IMR-90 (cell line): ENCODE measurements at regions not wholly inside any gene's neighbourhood (a gene's known extent, or its start where the extent isn't known, plus 50 kb on each side); places are given as distances from the start of the nearest gene placed in this dataset.

Source experiments
- ATAC-seq: fragments of 200-7000 bp; cut with Tn5 transposase; 2 replicates; pipeline ENCODE4 v1.9.1; 2020; ENCODE audit warnings: low read depth, mild to moderate bottlenecking, moderate library complexity
- BruUV-seq: library from RNA; stranded (reverse); fragments of 400-500 nt; replicated peaks from 2 replicates; lab custom pipeline; 2021; lab: Mats Ljungman, UMichigan
- CTCF ChIA-PET: fragments of 300-600 bp; formaldehyde crosslinking; extraction: SDS; loops from one replicate; lab custom pipeline; 2021; ENCODE audit warnings: antibody characterized with exemption; lab: Yijun Ruan, JAX
- POLR2A ChIA-PET: fragments of 300-600 bp; sonication (Branson Sonifier 250); formaldehyde crosslinking; loops from one replicate; lab custom pipeline; 2022; ENCODE audit warnings: antibody characterized with exemption; ENCODE audit not compliant: unreplicated experiment; lab: Charles Lee
- DNase-seq: peaks from one replicate; pipeline ENCODE4 v3.0.0; 2013
- H2AFZ ChIP-seq: replicated peaks from 2 replicates; pipeline ENCODE3; 2013; ENCODE audit warnings: low read length, mild to moderate bottlenecking; ENCODE audit not compliant: poor library complexity
- H2AK5ac ChIP-seq: 2 replicates; pipeline ENCODE4 v1.6.1; 2013; ENCODE audit warnings: low read depth, low read length, inconsistent platforms
- H2AK9ac ChIP-seq: replicated peaks from 2 replicates; pipeline ENCODE3; 2013; ENCODE audit warnings: mild to moderate bottlenecking, low read depth, low read length, moderate library complexity; ENCODE audit not compliant: poor library complexity
- H2BK120ac ChIP-seq: 2 replicates; pipeline ENCODE4 v1.6.1; 2013; ENCODE audit warnings: low read depth, low read length, inconsistent platforms
- H2BK15ac ChIP-seq: 3 replicates; pipeline ENCODE4 v1.6.1; 2013; ENCODE audit warnings: low read depth, low read length, inconsistent platforms
- H2BK20ac ChIP-seq: 2 replicates; pipeline ENCODE4 v1.6.1; 2013; ENCODE audit warnings: low read depth, mild to moderate bottlenecking, inconsistent platforms, low read length, moderate library complexity
- H2BK5ac ChIP-seq: 2 replicates; pipeline ENCODE4 v1.6.1; 2013; ENCODE audit warnings: mild to moderate bottlenecking, low read depth, low read length, inconsistent platforms; ENCODE audit not compliant: poor library complexity, severe bottlenecking
- H3K14ac ChIP-seq: replicated peaks from 2 replicates; pipeline ENCODE4 v1.6.1; 2013; ENCODE audit warnings: low read depth, low read length, inconsistent platforms
- H3K18ac ChIP-seq: 2 replicates; pipeline ENCODE4 v1.6.1; 2013; ENCODE audit warnings: low read depth, low read length, control low read depth
- H3K23ac ChIP-seq: 2 replicates; pipeline ENCODE4 v1.6.1; 2013; ENCODE audit warnings: low read depth, low read length, inconsistent platforms
- H3K27ac ChIP-seq: 2 replicates; pipeline ENCODE4 v1.5.1; 2013; ENCODE audit warnings: mild to moderate bottlenecking, control low read depth, low read length; ENCODE audit not compliant: insufficient read depth
- H3K27me3 ChIP-seq: 2 replicates; pipeline ENCODE4 v1.6.1; 2013; ENCODE audit warnings: low read length; ENCODE audit not compliant: control insufficient read depth, insufficient read depth
- H3K36me3 ChIP-seq: 2 replicates; pipeline ENCODE4 v1.6.1; 2013; ENCODE audit warnings: low read length, mixed read lengths; ENCODE audit not compliant: control insufficient read depth, insufficient read depth
- H3K4ac ChIP-seq: 2 replicates; pipeline ENCODE4 v1.6.1; 2013; ENCODE audit warnings: low read depth, low read length, inconsistent platforms
- H3K4me1 ChIP-seq: 2 replicates; pipeline ENCODE4 v1.6.1; 2013; ENCODE audit warnings: low read length, mixed read lengths; ENCODE audit not compliant: control insufficient read depth, insufficient read depth
- H3K4me2 ChIP-seq: 2 replicates; pipeline ENCODE4 v1.6.1; 2013; ENCODE audit warnings: low read depth, mild to moderate bottlenecking, control low read depth, low read length, moderate library complexity
- H3K4me3 ChIP-seq: 2 replicates; pipeline ENCODE4 v1.5.1; 2013; ENCODE audit warnings: low read depth, mild to moderate bottlenecking, control low read depth, low read length, moderate library complexity; ENCODE audit not compliant: insufficient read depth
- H3K56ac ChIP-seq: 2 replicates; pipeline ENCODE4 v1.6.1; 2013; ENCODE audit warnings: low read length, inconsistent platforms; ENCODE audit not compliant: insufficient read depth; ENCODE audit errors: extremely low read depth
- H3K79me1 ChIP-seq, 2 experiments: 2 replicates each; pipeline ENCODE4 v1.6.1; 2013; ENCODE audit warnings: low read length in 2 of 2, inconsistent platforms in 1 of 2, low read depth in 1 of 2
- H3K9ac ChIP-seq: 2 replicates; pipeline ENCODE4 v1.6.1; 2013; ENCODE audit warnings: low read depth, low read length, control low read depth
- H3K9me1 ChIP-seq: 2 replicates; pipeline ENCODE4 v1.6.1; 2013; ENCODE audit warnings: low read length, inconsistent platforms; ENCODE audit not compliant: insufficient read depth
- H3K9me3 ChIP-seq: 2 replicates; pipeline ENCODE4 v1.6.1; 2013; ENCODE audit warnings: low read length; ENCODE audit not compliant: control insufficient read depth, insufficient read depth
- H4K20me1 ChIP-seq: 2 replicates; pipeline ENCODE4 v1.6.1; 2013; ENCODE audit warnings: low read length, inconsistent platforms; ENCODE audit not compliant: insufficient read depth
- H4K5ac ChIP-seq: 2 replicates; pipeline ENCODE4 v1.6.1; 2013; ENCODE audit warnings: mild to moderate bottlenecking, low read depth, low read length, control low read depth
- H4K8ac ChIP-seq, 2 experiments: 2 replicates each; pipeline ENCODE4 v1.6.1; 2013; ENCODE audit warnings: low read depth in 2 of 2, low read length in 2 of 2, control low read depth in 1 of 2, inconsistent platforms in 1 of 2
- H4K91ac ChIP-seq: 2 replicates; pipeline ENCODE4 v1.6.1; 2013; ENCODE audit warnings: low read depth, low read length, inconsistent platforms; ENCODE audit not compliant: insufficient read depth
- BHLHE40 ChIP-seq: fragments of 150-350 bp; IDR thresholded peaks from 2 replicates; pipeline ENCODE4 v1.6.1; 2016; ENCODE audit warnings: mild to moderate bottlenecking, low read depth, low read length
- CEBPB ChIP-seq: IDR thresholded peaks from 2 replicates; pipeline ENCODE4 v1.6.1; 2012; ENCODE audit warnings: low read depth, low read length, improper control_type of control experiment
- CHD1 ChIP-seq: IDR thresholded peaks from 2 replicates; pipeline ENCODE4 v1.6.1; 2012; ENCODE audit warnings: low read depth, low read length, improper control_type of control experiment
- FOS ChIP-seq: fragments of 150-350 bp; IDR thresholded peaks from 2 replicates; pipeline ENCODE4 v1.6.1; 2016; ENCODE audit warnings: low read depth, low read length
- MAFK ChIP-seq: IDR thresholded peaks from 2 replicates; pipeline ENCODE4 v1.6.1; 2012; ENCODE audit warnings: low read depth, low read length, improper control_type of control experiment
- MAZ ChIP-seq: IDR thresholded peaks from 2 replicates; pipeline ENCODE4 v1.6.1; 2012; ENCODE audit warnings: low read depth, mild to moderate bottlenecking, low read length, improper control_type of control experiment, moderate library complexity, borderline replicate concordance
- MXI1 ChIP-seq: IDR thresholded peaks from 2 replicates; pipeline ENCODE4 v1.6.1; 2012; ENCODE audit warnings: low read depth, mild to moderate bottlenecking, low read length, moderate library complexity, borderline replicate concordance
- NFE2L2 ChIP-seq: fragments of 150-350 bp; IDR thresholded peaks from 2 replicates; pipeline ENCODE4 v1.6.1; 2016; ENCODE audit warnings: low read depth, mild to moderate bottlenecking, low read length
- POLR2A ChIP-seq: IDR thresholded peaks from 2 replicates; pipeline ENCODE4 v1.6.1; 2012; ENCODE audit warnings: mild to moderate bottlenecking, low read depth, low read length
- RAD21 ChIP-seq: IDR thresholded peaks from 2 replicates; pipeline ENCODE4 v1.6.1; 2012; ENCODE audit warnings: low read length, improper control_type of control experiment
- RCOR1 ChIP-seq: IDR thresholded peaks from 2 replicates; pipeline ENCODE4 v1.6.1; 2012; ENCODE audit warnings: mild to moderate bottlenecking, low read length, improper control_type of control experiment; ENCODE audit not compliant: insufficient replicate concordance
- RFX5 ChIP-seq: IDR thresholded peaks from 2 replicates; pipeline ENCODE4 v1.8.0; 2012; ENCODE audit warnings: low read depth, mild to moderate bottlenecking, low read length, moderate library complexity
- SMC3 ChIP-seq: fragments of 150-350 bp; IDR thresholded peaks from 2 replicates; pipeline ENCODE4 v1.6.1; 2016; ENCODE audit warnings: low read depth, mild to moderate bottlenecking, antibody characterized with exemption, low read length, moderate library complexity
- WGBS, 2 experiments: methylation state at CpG; one replicate each; pipeline versions ENCODE4 v1.1.5 to v1.1.7; 2013; ENCODE audit warnings: missing lambda C conversion rate in 2 of 2; ENCODE audit not compliant: insufficient read length in 1 of 2; ENCODE audit errors: extremely low coverage in 2 of 2; 5-methylcytosine and 5-hydroxymethylcytosine counted together
- dilution Hi-C: fragments of 300-500 bp; cut with HindIII; formaldehyde crosslinking; loops from one replicate; pipeline ENCODE4 v1.14.3; 2018; ENCODE audit warnings: low sequenced_read_pairs; ENCODE audit not compliant: unreplicated experiment
- in situ Hi-C: fragments of 300-500 bp; cut with MboI; formaldehyde crosslinking; loops from 3 replicates; pipeline ENCODE4 v1.14.3; 2019; ENCODE audit warnings: low sequenced_read_pairs, inconsistent platforms, mixed read lengths
- intact Hi-C: fragments of 100-400 bp; cut with micrococcal nuclease; formaldehyde crosslinking; loops from 2 replicates; pipeline ENCODE4 v1.10.0; 2022
- TF ChIP-seq, protein P1 (sequence below): conservative IDR thresholded peaks from 2 replicates; pipeline ENCODE4 v1.5.1; 2012; ENCODE audit warnings: mild to moderate bottlenecking, low read depth, low read length, improper control_type of control experiment
- TF ChIP-seq, protein P2 (sequence below): fragments of 150-350 bp; IDR thresholded peaks from 2 replicates; pipeline ENCODE4 v1.6.1; 2017; ENCODE audit warnings: mild to moderate bottlenecking, antibody characterized with exemption, low read length, low read depth
- TF ChIP-seq, protein P3 (sequence below): fragments of 150-350 bp; IDR thresholded peaks from 2 replicates; pipeline ENCODE4 v1.6.1; 2016; ENCODE audit warnings: low read depth, mild to moderate bottlenecking, low read length, moderate library complexity, borderline replicate concordance

DNA sequence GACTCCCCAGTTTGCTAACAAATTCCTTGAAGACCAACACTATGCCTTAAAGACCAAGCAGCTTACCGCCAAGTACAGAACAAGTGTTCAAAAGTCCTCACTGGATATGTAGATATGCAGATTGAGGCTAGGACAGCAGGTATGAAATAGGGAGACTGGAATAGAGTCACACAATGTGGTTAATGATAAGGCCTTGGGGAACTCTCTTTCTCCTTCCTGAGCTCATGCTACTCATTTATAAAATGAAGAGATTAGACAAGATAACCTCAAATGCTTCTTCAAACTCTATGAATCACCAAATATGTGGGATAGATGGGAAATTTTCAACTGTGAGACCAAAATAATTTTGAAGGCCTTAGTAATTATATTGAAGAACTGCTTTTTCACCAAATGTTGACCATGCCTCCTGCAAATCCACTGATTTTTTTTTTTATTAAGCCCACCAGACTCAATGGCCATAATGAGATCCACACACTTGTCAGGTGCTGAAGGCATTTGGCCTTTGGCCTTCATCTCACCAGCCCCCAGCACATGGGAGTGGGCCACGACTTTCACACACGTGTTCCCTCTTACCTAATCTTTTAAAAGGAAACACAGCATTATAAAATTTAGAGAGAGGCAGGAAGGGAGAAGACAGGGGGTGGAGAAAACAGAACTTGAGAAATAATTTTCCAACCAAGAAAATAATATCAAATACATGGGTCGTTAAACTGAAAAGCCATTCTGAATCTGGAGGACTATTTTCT is 181.5 kb downstream of the EN1 start:
- H3K56ac ChIP-seq, result no peak overlapping the region
- no peak overlapping the region for H3K27ac ChIP-seq
- H2BK5ac ChIP-seq, result no peak overlapping the region
- BruUV-seq, result no TSS peak
- no peaks in the 10 kb centered on the region for H3K36me3 ChIP-seq
- H3K4ac ChIP-seq, result no peak overlapping the region
- no CpG with 5 or more reads among the region's 4 CpGs for WGBS, 2 experiments
- no peak overlapping the region for H4K8ac ChIP-seq
- no peak overlapping the region for H2AK5ac ChIP-seq
- no peak overlapping the region for H3K14ac ChIP-seq
- H3K18ac ChIP-seq, result no peak overlapping the region
- no peak overlapping the region for H2BK15ac ChIP-seq
- peaks cover 1% of the 10 kb centered on the region; the same call in 1 of the 2 replicates for H3K27me3 ChIP-seq
- ATAC-seq, result no peak
- no peak overlapping the region for H2AK9ac ChIP-seq
- H3K9ac ChIP-seq, result no peak overlapping the region
- TF ChIP-seq FOS, result no peak
- TF ChIP-seq POLR2A, result no peak
- TF ChIP-seq, protein P1, sequence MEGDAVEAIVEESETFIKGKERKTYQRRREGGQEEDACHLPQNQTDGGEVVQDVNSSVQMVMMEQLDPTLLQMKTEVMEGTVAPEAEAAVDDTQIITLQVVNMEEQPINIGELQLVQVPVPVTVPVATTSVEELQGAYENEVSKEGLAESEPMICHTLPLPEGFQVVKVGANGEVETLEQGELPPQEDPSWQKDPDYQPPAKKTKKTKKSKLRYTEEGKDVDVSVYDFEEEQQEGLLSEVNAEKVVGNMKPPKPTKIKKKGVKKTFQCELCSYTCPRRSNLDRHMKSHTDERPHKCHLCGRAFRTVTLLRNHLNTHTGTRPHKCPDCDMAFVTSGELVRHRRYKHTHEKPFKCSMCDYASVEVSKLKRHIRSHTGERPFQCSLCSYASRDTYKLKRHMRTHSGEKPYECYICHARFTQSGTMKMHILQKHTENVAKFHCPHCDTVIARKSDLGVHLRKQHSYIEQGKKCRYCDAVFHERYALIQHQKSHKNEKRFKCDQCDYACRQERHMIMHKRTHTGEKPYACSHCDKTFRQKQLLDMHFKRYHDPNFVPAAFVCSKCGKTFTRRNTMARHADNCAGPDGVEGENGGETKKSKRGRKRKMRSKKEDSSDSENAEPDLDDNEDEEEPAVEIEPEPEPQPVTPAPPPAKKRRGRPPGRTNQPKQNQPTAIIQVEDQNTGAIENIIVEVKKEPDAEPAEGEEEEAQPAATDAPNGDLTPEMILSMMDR, result no peak
- TF ChIP-seq RFX5, result no peak
- TF ChIP-seq, protein P2, sequence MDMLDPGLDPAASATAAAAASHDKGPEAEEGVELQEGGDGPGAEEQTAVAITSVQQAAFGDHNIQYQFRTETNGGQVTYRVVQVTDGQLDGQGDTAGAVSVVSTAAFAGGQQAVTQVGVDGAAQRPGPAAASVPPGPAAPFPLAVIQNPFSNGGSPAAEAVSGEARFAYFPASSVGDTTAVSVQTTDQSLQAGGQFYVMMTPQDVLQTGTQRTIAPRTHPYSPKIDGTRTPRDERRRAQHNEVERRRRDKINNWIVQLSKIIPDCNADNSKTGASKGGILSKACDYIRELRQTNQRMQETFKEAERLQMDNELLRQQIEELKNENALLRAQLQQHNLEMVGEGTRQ, result no peak
- TF ChIP-seq MAZ, result no peak
- no peak for TF ChIP-seq CEBPB
- TF ChIP-seq NFE2L2, result no peak
- TF ChIP-seq, protein P3, sequence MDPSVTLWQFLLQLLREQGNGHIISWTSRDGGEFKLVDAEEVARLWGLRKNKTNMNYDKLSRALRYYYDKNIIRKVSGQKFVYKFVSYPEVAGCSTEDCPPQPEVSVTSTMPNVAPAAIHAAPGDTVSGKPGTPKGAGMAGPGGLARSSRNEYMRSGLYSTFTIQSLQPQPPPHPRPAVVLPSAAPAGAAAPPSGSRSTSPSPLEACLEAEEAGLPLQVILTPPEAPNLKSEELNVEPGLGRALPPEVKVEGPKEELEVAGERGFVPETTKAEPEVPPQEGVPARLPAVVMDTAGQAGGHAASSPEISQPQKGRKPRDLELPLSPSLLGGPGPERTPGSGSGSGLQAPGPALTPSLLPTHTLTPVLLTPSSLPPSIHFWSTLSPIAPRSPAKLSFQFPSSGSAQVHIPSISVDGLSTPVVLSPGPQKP, result no peak
- no peak for TF ChIP-seq SMC3
- no peak for TF ChIP-seq MAFK
- TF ChIP-seq RCOR1, result no peak
- no peak for TF ChIP-seq RAD21
- TF ChIP-seq CHD1, result no peak
- TF ChIP-seq MXI1, result no peak
- TF ChIP-seq BHLHE40, result no peak
- H3K9me1 ChIP-seq, result peaks cover 3% of the 10 kb centered on the region; the same call in 1 of the 2 replicates
- H2BK20ac ChIP-seq, result no peak overlapping the region
- peak; percentile 6 for DNase-seq
- no peak overlapping the region for H2BK120ac ChIP-seq
- no peak overlapping the region for H3K23ac ChIP-seq
- no peaks in the 10 kb centered on the region for H3K79me1 ChIP-seq
- no peak overlapping the region for H4K5ac ChIP-seq
- H4K91ac ChIP-seq, result no peak overlapping the region
- no peaks in the 10 kb centered on the region for H4K20me1 ChIP-seq
- dilution Hi-C loops (no loop called here), intact Hi-C loops (loop anchor here (5.0 kb wide), 1 partner anchor 191 kb away; no protein-coding TSS in a partner anchor), in situ Hi-C loops (no loop called here)
- H2AFZ ChIP-seq, result no peak overlapping the region
- peaks cover 7% of the 10 kb centered on the region for H3K4me1 ChIP-seq
- ChIA-PET POLR2A (no interaction called here), CTCF (no interaction called here)
- H3K9me3 ChIP-seq, result no peaks in the 10 kb centered on the region
- H3K4me2 ChIP-seq, result no peak overlapping the region
- H3K4me3 ChIP-seq, result no peak overlapping the region
